ENCODE measurements at regions not wholly inside any gene's neighbourhood (a gene's known extent, or its start where the extent isn't known, plus 50 kb on each side); places are given as distances from the start of the nearest gene placed in this dataset.

GRCh38 chr6:12598919-12599318, 117.6 kb upstream of the PHACTR1 start:
- TF ChIP-seq CTCF (IDR thresholded peaks at IDR 0.05) (no peak), TP53 (CRISPR knock-in tag; IDR thresholded peaks at IDR 0.05) (no peak), FOXP1 (CRISPR knock-in tag; IDR thresholded peaks at IDR 0.05; ENCODE audit: borderline replicate concordance) (no peak), CREM (CRISPR knock-in tag; IDR thresholded peaks at IDR 0.05) (no peak), ZBTB21 (CRISPR knock-in tag; IDR thresholded peaks at IDR 0.05; ENCODE audit: borderline replicate concordance) (no peak), ZNF532 (CRISPR knock-in tag; IDR thresholded peaks at IDR 0.05; ENCODE audit: borderline replicate concordance) (no peak), ZNF232 (CRISPR knock-in tag; IDR thresholded peaks at IDR 0.05) (no peak), ZNF121 (CRISPR knock-in tag; IDR thresholded peaks at IDR 0.05) (no peak), NR1H2 (CRISPR knock-in tag; IDR thresholded peaks at IDR 0.05) (no peak)
- TF ChIP-seq, protein P1, sequence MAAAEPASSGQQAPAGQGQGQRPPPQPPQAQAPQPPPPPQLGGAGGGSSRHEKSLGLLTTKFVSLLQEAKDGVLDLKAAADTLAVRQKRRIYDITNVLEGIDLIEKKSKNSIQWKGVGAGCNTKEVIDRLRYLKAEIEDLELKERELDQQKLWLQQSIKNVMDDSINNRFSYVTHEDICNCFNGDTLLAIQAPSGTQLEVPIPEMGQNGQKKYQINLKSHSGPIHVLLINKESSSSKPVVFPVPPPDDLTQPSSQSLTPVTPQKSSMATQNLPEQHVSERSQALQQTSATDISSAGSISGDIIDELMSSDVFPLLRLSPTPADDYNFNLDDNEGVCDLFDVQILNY (CRISPR knock-in tag; IDR thresholded peaks at IDR 0.05): no peak
- TF ChIP-seq, protein P2, sequence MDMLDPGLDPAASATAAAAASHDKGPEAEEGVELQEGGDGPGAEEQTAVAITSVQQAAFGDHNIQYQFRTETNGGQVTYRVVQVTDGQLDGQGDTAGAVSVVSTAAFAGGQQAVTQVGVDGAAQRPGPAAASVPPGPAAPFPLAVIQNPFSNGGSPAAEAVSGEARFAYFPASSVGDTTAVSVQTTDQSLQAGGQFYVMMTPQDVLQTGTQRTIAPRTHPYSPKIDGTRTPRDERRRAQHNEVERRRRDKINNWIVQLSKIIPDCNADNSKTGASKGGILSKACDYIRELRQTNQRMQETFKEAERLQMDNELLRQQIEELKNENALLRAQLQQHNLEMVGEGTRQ (CRISPR knock-in tag; IDR thresholded peaks at IDR 0.05): no peak
- TF ChIP-seq, protein P3, sequence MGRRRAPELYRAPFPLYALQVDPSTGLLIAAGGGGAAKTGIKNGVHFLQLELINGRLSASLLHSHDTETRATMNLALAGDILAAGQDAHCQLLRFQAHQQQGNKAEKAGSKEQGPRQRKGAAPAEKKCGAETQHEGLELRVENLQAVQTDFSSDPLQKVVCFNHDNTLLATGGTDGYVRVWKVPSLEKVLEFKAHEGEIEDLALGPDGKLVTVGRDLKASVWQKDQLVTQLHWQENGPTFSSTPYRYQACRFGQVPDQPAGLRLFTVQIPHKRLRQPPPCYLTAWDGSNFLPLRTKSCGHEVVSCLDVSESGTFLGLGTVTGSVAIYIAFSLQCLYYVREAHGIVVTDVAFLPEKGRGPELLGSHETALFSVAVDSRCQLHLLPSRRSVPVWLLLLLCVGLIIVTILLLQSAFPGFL (CRISPR knock-in tag; IDR thresholded peaks at IDR 0.05; ENCODE audit: borderline replicate concordance): no peak
